HEK293T (cell line): ENCODE measurements at regions not wholly inside any gene's neighbourhood (a gene's known extent, or its start where the extent isn't known, plus 50 kb on each side); places are given as distances from the start of the nearest gene placed in this dataset.

Experiments
- CTCF ChIA-PET: fragments of 350-600 bp; formaldehyde crosslinking; extraction: SDS; loops from one replicate; lab custom pipeline; 2021; ENCODE audit warnings: antibody characterized with exemption, inconsistent platforms; lab: Yijun Ruan, JAX
- POLR2A ChIA-PET: fragments of 350-600 bp; formaldehyde crosslinking; extraction: SDS; loops from one replicate; lab custom pipeline; 2020; ENCODE audit warnings: antibody characterized with exemption, inconsistent platforms; lab: Yijun Ruan, JAX
- DNase-seq: peaks from one replicate; pipeline ENCODE4 v3.0.0; 2012; ENCODE audit warnings: mixed read lengths; ENCODE audit errors: extremely low spot score
- ARNT ChIP-seq: fragments of 450-650 bp; IDR thresholded peaks from 2 replicates; pipeline ENCODE4 v1.6.1; 2017; ENCODE audit warnings: mild to moderate bottlenecking
- BHLHE40 ChIP-seq: fragments of 450-650 bp; IDR thresholded peaks from 2 replicates; pipeline ENCODE4 v1.6.1; 2016; ENCODE audit warnings: mild to moderate bottlenecking, moderate library complexity, borderline replicate concordance
- CTBP1 ChIP-seq: fragments of 450-650 bp; IDR thresholded peaks from 2 replicates; pipeline ENCODE4 v1.6.1; 2016; ENCODE audit warnings: borderline replicate concordance
- ELF4 ChIP-seq: fragments of 450-650 bp; IDR thresholded peaks from 2 replicates; pipeline ENCODE4 v1.6.1; 2017; ENCODE audit warnings: antibody characterized with exemption
- FOXA1 ChIP-seq: fragments of 450-650 bp; IDR thresholded peaks from 2 replicates; pipeline ENCODE4 v1.6.1; 2016; ENCODE audit warnings: mild to moderate bottlenecking
- FOXK2 ChIP-seq: fragments of 450-650 bp; IDR thresholded peaks from 2 replicates; pipeline ENCODE4 v1.6.1; 2016; ENCODE audit warnings: mild to moderate bottlenecking
- FOXM1 ChIP-seq: fragments of 450-650 bp; IDR thresholded peaks from 2 replicates; pipeline ENCODE4 v1.6.1; 2017; ENCODE audit warnings: mild to moderate bottlenecking, borderline replicate concordance
- HDGF ChIP-seq: fragments of 450-650 bp; IDR thresholded peaks from 2 replicates; pipeline ENCODE4 v1.6.1; 2017; ENCODE audit warnings: antibody characterized with exemption, borderline replicate concordance
- L3MBTL2 ChIP-seq: fragments of 450-650 bp; conservative IDR thresholded peaks from 2 replicates; pipeline ENCODE4 v1.6.1; 2016; ENCODE audit warnings: mild to moderate bottlenecking
- LEF1 ChIP-seq: fragments of 450-650 bp; IDR thresholded peaks from 2 replicates; pipeline ENCODE4 v1.6.1; 2017; ENCODE audit warnings: mild to moderate bottlenecking, borderline replicate concordance
- NFRKB ChIP-seq: fragments of 450-650 bp; IDR thresholded peaks from 2 replicates; pipeline ENCODE4 v1.6.1; 2016; ENCODE audit warnings: mild to moderate bottlenecking, moderate library complexity
- SP1 ChIP-seq: fragments of 450-650 bp; IDR thresholded peaks from 2 replicates; pipeline ENCODE4 v1.6.1; 2017
- SUZ12 ChIP-seq: fragments of 450-650 bp; IDR thresholded peaks from 2 replicates; pipeline ENCODE4 v1.6.1; 2016; ENCODE audit warnings: mild to moderate bottlenecking
- TARDBP ChIP-seq: fragments of 450-650 bp; IDR thresholded peaks from 2 replicates; pipeline ENCODE4 v1.6.1; 2016
- ZNF384 ChIP-seq: fragments of 450-650 bp; IDR thresholded peaks from 2 replicates; pipeline ENCODE4 v1.6.1; 2016
- TF ChIP-seq, protein P1 (sequence below): fragments of 450-650 bp; IDR thresholded peaks from 2 replicates; pipeline ENCODE4 v1.6.1; 2016

DNA sequence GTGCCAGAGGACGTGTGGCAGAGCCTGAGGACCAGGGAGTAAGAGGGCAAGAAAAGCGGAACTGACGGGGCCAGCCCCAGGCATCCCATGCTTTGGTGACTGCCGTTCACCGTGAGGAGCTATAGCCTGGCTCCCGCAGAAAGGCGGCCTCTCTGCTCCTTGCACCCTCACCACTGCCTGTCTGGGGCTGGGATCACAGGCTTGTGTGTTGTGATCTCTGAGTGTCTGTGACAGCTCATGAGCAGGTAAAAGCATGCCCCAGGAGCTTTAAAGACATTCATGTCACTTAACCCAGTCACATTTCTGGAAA is 266.8 kb upstream of the RAB6C start:
- no peak for TF ChIP-seq TARDBP
- TF ChIP-seq HDGF = no peak
- no peak for TF ChIP-seq FOXA1
- no peak for TF ChIP-seq NFRKB
- no peak for DNase-seq
- CTCF ChIA-PET = no interaction called here
- POLR2A ChIA-PET = no interaction called here

DNA sequence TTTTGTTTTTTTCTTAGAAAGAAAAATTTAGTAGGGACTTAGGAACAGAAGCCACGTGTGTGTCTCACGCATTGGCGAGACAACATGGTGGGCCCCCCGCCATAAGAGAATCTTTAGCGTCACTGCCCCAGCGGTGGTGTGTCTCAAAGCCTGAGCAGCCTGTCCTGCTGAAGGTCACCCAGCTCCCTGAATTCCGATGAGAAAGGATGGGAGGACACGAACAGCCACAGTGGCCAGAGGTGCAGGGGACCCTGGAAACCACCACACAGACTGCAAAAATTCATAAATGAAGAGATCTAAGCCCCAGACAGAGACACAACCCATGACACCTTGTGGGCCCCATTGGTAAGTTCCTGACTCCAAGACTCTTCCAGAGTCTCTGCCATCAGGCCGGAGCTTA is 266.1 kb upstream of the RAB6C start:
- peak; percentile 1 for DNase-seq
- TF ChIP-seq ARNT (no peak), NFRKB (no peak), FOXA1 (no peak), CTBP1 (no peak), TARDBP (no peak), ELF4 (no peak), L3MBTL2 (no peak), SUZ12 (no peak), FOXK2 (no peak), LEF1 (no peak), HDGF (no peak), FOXM1 (no peak), ZNF384 (no peak), SP1 (no peak), BHLHE40 (no peak)
- TF ChIP-seq, protein P1, sequence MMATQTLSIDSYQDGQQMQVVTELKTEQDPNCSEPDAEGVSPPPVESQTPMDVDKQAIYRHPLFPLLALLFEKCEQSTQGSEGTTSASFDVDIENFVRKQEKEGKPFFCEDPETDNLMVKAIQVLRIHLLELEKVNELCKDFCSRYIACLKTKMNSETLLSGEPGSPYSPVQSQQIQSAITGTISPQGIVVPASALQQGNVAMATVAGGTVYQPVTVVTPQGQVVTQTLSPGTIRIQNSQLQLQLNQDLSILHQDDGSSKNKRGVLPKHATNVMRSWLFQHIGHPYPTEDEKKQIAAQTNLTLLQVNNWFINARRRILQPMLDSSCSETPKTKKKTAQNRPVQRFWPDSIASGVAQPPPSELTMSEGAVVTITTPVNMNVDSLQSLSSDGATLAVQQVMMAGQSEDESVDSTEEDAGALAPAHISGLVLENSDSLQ = no peak
- CTCF ChIA-PET = no interaction called here
- POLR2A ChIA-PET = no interaction called here

DNA sequence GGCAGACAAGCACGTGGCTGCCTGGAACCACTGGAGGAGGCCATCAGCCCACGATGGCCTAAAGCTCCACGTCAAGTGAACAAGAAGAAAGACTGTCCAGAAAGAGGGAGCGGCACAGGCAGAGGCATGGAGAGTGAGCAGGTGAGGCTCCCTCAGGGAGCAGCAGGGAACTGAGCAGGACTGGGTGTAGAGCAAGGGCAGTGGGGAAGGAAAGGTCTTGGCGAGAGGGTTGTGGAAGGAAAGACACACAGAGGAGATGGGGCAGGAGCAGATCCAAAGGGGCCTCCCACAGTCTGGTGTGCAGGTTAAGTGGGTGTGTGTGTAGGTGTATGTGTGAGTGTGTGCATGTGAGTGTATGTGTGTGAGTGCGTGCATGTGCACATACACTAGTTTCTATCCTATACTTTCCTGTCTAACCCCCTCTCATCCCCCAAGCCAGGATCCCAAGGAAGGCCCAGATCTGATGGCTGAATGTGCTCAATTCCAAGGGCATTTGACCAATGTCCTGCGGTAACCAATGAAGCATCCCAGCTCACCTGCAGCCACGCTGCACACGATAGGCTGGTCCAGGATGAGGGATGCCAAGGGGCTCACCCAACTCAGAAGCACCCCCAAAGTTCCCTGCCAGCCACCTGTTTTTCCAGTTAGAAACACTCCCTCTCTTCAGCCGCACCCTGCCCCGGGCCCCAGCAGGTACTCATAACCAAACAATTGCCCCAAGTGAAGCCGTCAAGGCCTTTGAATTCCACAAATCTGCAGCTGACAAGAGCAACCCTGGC is 262.5 kb upstream of the RAB6C start:
- POLR2A ChIA-PET = no interaction called here
- TF ChIP-seq FOXK2 = no peak
- TF ChIP-seq NFRKB = no peak
- TF ChIP-seq CTBP1 = no peak
- TF ChIP-seq SUZ12 = no peak
- no peak for TF ChIP-seq ARNT
- no peak for TF ChIP-seq FOXA1
- TF ChIP-seq, protein P1 = no peak
- TF ChIP-seq TARDBP = no peak
- no peak for TF ChIP-seq LEF1
- TF ChIP-seq BHLHE40 = no peak
- CTCF ChIA-PET = no interaction called here
- no peak for DNase-seq

DNA sequence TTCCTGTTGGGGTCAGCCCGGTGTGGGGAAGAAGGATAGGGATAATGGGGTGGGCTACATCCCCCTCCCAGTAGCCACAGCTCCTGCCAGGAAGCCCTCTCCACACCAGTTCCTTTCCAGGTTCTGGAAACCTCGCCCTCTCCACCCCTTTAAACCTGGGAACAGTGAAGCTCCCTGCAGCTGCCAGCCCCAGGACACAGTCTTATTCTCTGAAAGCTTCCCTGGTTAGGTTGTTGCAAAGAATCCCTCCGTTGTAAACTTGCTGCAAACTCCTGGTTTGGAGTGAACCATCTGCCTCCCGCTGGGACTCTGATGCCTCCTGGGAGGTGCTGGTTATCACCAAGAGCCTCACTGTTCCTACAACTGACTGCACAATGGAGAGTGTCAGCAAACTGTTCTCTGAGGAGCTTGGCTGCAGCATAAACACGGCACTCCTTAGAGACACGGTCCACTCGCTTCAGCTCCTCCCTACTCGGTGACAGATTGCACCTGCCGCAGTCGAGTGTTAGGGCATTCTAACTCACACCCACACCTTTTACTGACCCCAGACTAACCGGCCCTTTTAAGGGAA is 261.8 kb upstream of the RAB6C start:
- ChIA-PET POLR2A (no interaction called here), CTCF (no interaction called here)
- DNase-seq = no peak
- no peak for TF ChIP-seq BHLHE40
- TF ChIP-seq, protein P1 = no peak
- TF ChIP-seq HDGF = no peak
- TF ChIP-seq ZNF384 = no peak
- no peak for TF ChIP-seq SP1

DNA sequence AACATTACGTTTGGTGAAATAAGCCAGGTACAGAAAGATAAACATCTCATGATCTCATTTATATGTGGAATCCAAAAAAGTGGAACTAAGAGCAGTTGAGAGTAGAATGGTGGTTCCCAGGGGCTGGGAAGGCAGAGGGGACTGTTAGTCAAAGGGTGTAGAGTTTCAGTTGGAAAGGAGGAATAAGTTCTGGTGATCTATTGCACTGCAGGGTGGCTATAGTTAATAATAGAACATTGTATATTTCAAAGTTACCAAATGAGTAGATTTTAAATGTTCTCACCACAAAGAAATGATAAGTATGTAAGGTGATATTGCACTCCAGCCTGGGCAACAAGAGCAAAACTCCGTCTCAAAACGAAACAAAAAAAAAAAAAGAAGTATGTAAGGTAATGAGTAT is 260.1 kb upstream of the RAB6C start:
- POLR2A ChIA-PET = no interaction called here
- CTCF ChIA-PET = no interaction called here
- no peak for TF ChIP-seq CTBP1
- no peak for TF ChIP-seq SUZ12
- no peak for TF ChIP-seq ELF4
- TF ChIP-seq, protein P1 = no peak
- no peak for TF ChIP-seq TARDBP
- TF ChIP-seq FOXK2 = no peak
- TF ChIP-seq ARNT = no peak
- no peak for TF ChIP-seq L3MBTL2
- TF ChIP-seq BHLHE40 = no peak
- TF ChIP-seq SP1 = no peak
- no peak for TF ChIP-seq FOXA1
- no peak for TF ChIP-seq FOXM1
- TF ChIP-seq LEF1 = no peak
- TF ChIP-seq NFRKB = no peak
- no peak for TF ChIP-seq HDGF
- no peak for TF ChIP-seq ZNF384
- no peak for DNase-seq

DNA sequence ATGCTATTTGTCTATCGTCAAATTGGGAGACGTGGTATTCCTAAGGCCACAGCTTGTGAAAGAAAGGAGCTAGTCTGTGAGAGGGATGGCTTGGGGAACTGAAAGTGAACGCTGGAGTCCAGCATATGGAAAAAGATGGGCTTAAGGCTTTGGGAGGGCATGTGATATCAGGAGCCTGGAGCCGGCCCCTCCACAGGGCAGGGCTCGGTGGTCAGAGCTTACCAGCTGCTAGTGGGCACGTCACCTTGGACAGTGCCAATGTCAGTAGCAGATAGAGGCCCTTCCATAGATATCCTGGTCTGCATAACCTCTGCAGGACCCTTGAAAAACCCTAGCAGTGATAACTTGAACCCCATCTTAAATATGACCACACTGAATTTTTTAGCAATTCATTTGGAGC is 259.1 kb upstream of the RAB6C start:
- ChIA-PET CTCF (no interaction called here), POLR2A (no interaction called here)
- no peak for DNase-seq
- TF ChIP-seq ZNF384 (no peak), SP1 (no peak), L3MBTL2 (no peak), SUZ12 (no peak), NFRKB (no peak), LEF1 (no peak), FOXM1 (no peak), TARDBP (no peak), FOXK2 (no peak), BHLHE40 (no peak), ELF4 (no peak), HDGF (no peak), ARNT (no peak), CTBP1 (no peak), FOXA1 (no peak)
- TF ChIP-seq, protein P1 = no peak
